WTC11 (cell line): ENCODE measurements at regions not wholly inside any gene's neighbourhood (a gene's known extent, or its start where the extent isn't known, plus 50 kb on each side); places are given as distances from the start of the nearest gene placed in this dataset.

ENCODE experiments used
- AFF4 ChIP-seq: sonication (generic); formaldehyde crosslinking; IDR thresholded peaks from 2 replicates; pipeline ENCODE4 v1.8.1; 2023; ENCODE audit warnings: mild to moderate bottlenecking, missing genetic modification reagents, borderline replicate concordance
- ATF3 ChIP-seq: sonication (generic); formaldehyde crosslinking; conservative IDR thresholded peaks from 2 replicates; pipeline ENCODE4 v1.8.1; 2022; ENCODE audit warnings: mild to moderate bottlenecking, missing genetic modification reagents
- CTCF ChIP-seq: fragments of 200-600 bp; IDR thresholded peaks from 2 replicates; pipeline ENCODE4 v1.8.0; 2022; ENCODE audit warnings: antibody characterized with exemption
- FOXP4 ChIP-seq: sonication (generic); formaldehyde crosslinking; IDR thresholded peaks from 2 replicates; pipeline ENCODE4 v1.8.0; 2022; ENCODE audit warnings: mild to moderate bottlenecking, missing genetic modification reagents
- GTF2I ChIP-seq: fragments of 250-450 bp; sonication (Bioruptor Pico); conservative IDR thresholded peaks from 2 replicates; pipeline ENCODE4 v1.4.0; 2021; ENCODE audit warnings: mild to moderate bottlenecking
- NR1H2 ChIP-seq: sonication (generic); formaldehyde crosslinking; IDR thresholded peaks from 2 replicates; pipeline ENCODE4 v1.9.0; 2021; ENCODE audit warnings: mild to moderate bottlenecking, moderate library complexity, missing genetic modification reagents
- NR2C2 ChIP-seq: sonication (generic); formaldehyde crosslinking; IDR thresholded peaks from 2 replicates; pipeline ENCODE4 v1.8.0; 2022; ENCODE audit warnings: mild to moderate bottlenecking, missing genetic modification reagents
- PREB ChIP-seq: sonication (generic); formaldehyde crosslinking; IDR thresholded peaks from 2 replicates; pipeline ENCODE4 v1.8.1; 2022; ENCODE audit warnings: mild to moderate bottlenecking, missing genetic modification reagents, moderate library complexity, borderline replicate concordance
- RELA ChIP-seq: sonication (generic); formaldehyde crosslinking; IDR thresholded peaks from 2 replicates; pipeline ENCODE4 v1.8.1; 2022; ENCODE audit warnings: missing genetic modification reagents, mild to moderate bottlenecking, borderline replicate concordance
- STAT6 ChIP-seq: sonication (generic); formaldehyde crosslinking; conservative IDR thresholded peaks from 2 replicates; pipeline ENCODE4 v1.8.1; 2023; ENCODE audit warnings: mild to moderate bottlenecking, low read depth, missing genetic modification reagents, moderate library complexity
- TCF7 ChIP-seq: sonication (generic); formaldehyde crosslinking; IDR thresholded peaks from 2 replicates; pipeline ENCODE4 v1.8.0; 2022; ENCODE audit warnings: mild to moderate bottlenecking, low read depth, missing genetic modification reagents, moderate library complexity
- TEAD4 ChIP-seq: sonication (generic); formaldehyde crosslinking; IDR thresholded peaks from 2 replicates; pipeline ENCODE4 v1.8.0; 2022; ENCODE audit warnings: mild to moderate bottlenecking, missing genetic modification reagents
- ZNF232 ChIP-seq: sonication (generic); formaldehyde crosslinking; IDR thresholded peaks from 2 replicates; pipeline ENCODE4 v1.8.0; 2022; ENCODE audit warnings: mild to moderate bottlenecking, missing genetic modification reagents

- no peak for TF ChIP-seq CTCF
- no peak for TF ChIP-seq FOXP4
- TF ChIP-seq AFF4 (CRISPR knock-in tag) = no peak
- no peak for TF ChIP-seq PREB
- TF ChIP-seq ZNF232 = no peak
- no peak for TF ChIP-seq ATF3 (CRISPR knock-in tag)
- TF ChIP-seq TCF7 (CRISPR knock-in tag) = no peak
- no peak for TF ChIP-seq NR2C2 (CRISPR knock-in tag)
- TF ChIP-seq TEAD4 (CRISPR knock-in tag) = no peak
- no peak for TF ChIP-seq RELA (CRISPR knock-in tag)
- TF ChIP-seq GTF2I (CRISPR knock-in tag) = no peak
- TF ChIP-seq STAT6 (CRISPR knock-in tag) = no peak
- no peak for TF ChIP-seq NR1H2 (CRISPR knock-in tag)
Observed at GRCh38 chr9:108219664-108220063, 636.1 kb downstream of the ACTL7B start.
